Fibroblast of lung (primary cell): ENCODE measurements at regions not wholly inside any gene's neighbourhood (a gene's known extent, or its start where the extent isn't known, plus 50 kb on each side); places are given as distances from the start of the nearest gene placed in this dataset.

Experiments used
- DNase-seq, 2 donors: peaks; one replicate each; pipeline versions ENCODE4 v3.0.0 to v3.0.0-alpha.2; 2010; ENCODE audit warnings: low read depth in 2 of 2
- H2AFZ ChIP-seq: 2 replicates; pipeline ENCODE4 v1.5.1; 2012; ENCODE audit warnings: low read length, control low read depth, inconsistent platforms
- H3K27ac ChIP-seq: 2 replicates; pipeline ENCODE4 v1.5.1; 2011; ENCODE audit warnings: low read length, control low read depth; ENCODE audit not compliant: insufficient read depth
- H3K27me3 ChIP-seq: 2 replicates; pipeline ENCODE4 v1.5.1; 2011; ENCODE audit warnings: mild to moderate bottlenecking, low read length; ENCODE audit not compliant: control insufficient read depth, insufficient read depth
- H3K36me3 ChIP-seq: 2 replicates; pipeline ENCODE4 v1.5.1; 2011; ENCODE audit warnings: low read length; ENCODE audit not compliant: control insufficient read depth, insufficient read depth
- H3K4me1 ChIP-seq: 2 replicates; pipeline ENCODE4 v1.5.1; 2011; ENCODE audit warnings: low read length; ENCODE audit not compliant: control insufficient read depth, insufficient read depth; ENCODE audit errors: extremely low read depth
- H3K4me2 ChIP-seq: 2 replicates; pipeline ENCODE4 v1.5.1; 2011; ENCODE audit warnings: low read length, control low read depth; ENCODE audit not compliant: insufficient read depth; ENCODE audit errors: extremely low read depth
- H3K4me3 ChIP-seq, 4 experiments: fragments of 200-600 bp in 1 of 4; sonication (generic) in 1 of 4; replicated peaks in 1 of 4; 2 replicates each; pipeline ENCODE4 v1.5.1; 2011 to 2016; ENCODE audit warnings: low read length in 4 of 4, low read depth in 3 of 4, mild to moderate bottlenecking in 3 of 4, control low read depth in 2 of 4, inconsistent platforms in 1 of 4, mixed read lengths in 1 of 4; ENCODE audit not compliant: insufficient read depth in 1 of 4; ENCODE audit errors: control extremely low read depth in 1 of 4
- H3K79me2 ChIP-seq: 2 replicates; pipeline ENCODE4 v1.5.1; 2012; ENCODE audit warnings: mild to moderate bottlenecking, low read length, inconsistent platforms; ENCODE audit not compliant: control insufficient read depth, insufficient read depth
- H3K9ac ChIP-seq: 2 replicates; pipeline ENCODE4 v1.5.1; 2011; ENCODE audit warnings: mild to moderate bottlenecking, low read length, control low read depth; ENCODE audit not compliant: insufficient read depth
- H3K9me3 ChIP-seq: 2 replicates; pipeline ENCODE4 v1.5.1; 2012; ENCODE audit warnings: low read depth, low read length; ENCODE audit not compliant: control insufficient read depth, insufficient read depth
- H4K20me1 ChIP-seq: 2 replicates; pipeline ENCODE4 v1.5.1; 2011; ENCODE audit warnings: low read length; ENCODE audit not compliant: control insufficient read depth, insufficient read depth; ENCODE audit errors: extremely low read depth
- CTCF ChIP-seq, 2 donors: IDR thresholded peaks in 1 of 2; conservative IDR thresholded peaks in 1 of 2; 1 replicate in 1 of 2; 2 replicates in 1 of 2; pipeline ENCODE4 v1.5.1; 2011 to 2012; ENCODE audit warnings: low read length in 2 of 2, control low read depth in 1 of 2, inconsistent platforms in 1 of 2, low read depth in 1 of 2, mild to moderate bottlenecking in 1 of 2
- EZH2 ChIP-seq: IDR thresholded peaks from 2 replicates; pipeline ENCODE4 v1.5.1; 2012; ENCODE audit warnings: low read length, control low read depth, mild to moderate bottlenecking; ENCODE audit errors: missing control alignments

- H3K9me3 ChIP-seq = no peaks in the 10 kb centered on the region
- H3K4me3 ChIP-seq = no peak overlapping the region
- H4K20me1 ChIP-seq = no peaks in the 10 kb centered on the region
- H3K36me3 ChIP-seq = no peaks in the 10 kb centered on the region
- H3K9ac ChIP-seq = no peak overlapping the region
- no peak overlapping the region for H2AFZ ChIP-seq
- no peaks in the 10 kb centered on the region for H3K79me2 ChIP-seq
- H3K27ac ChIP-seq = no peak overlapping the region
- TF ChIP-seq EZH2 (no peak), CTCF (conservative IDR thresholded peaks at IDR 0.05 in 1 of 2, IDR thresholded peaks at IDR 0.05 in 1 of 2; ENCODE audit: low read depth in 1 of 2, low read length in 2 of 2) (no peak)
- H3K27me3 ChIP-seq = no peaks in the 10 kb centered on the region
- no peaks in the 10 kb centered on the region for H3K4me1 ChIP-seq
- no peak overlapping the region for H3K4me2 ChIP-seq
- no peak for DNase-seq
Measured at GRCh38 chr17:79243996-79244395, 169.4 kb downstream of the ENGASE start.

GRCh38 chr17:79243603-79243990 is 169.0 kb downstream of the ENGASE start:
- Histone ChIP-seq H3K36me3 (no peaks in the 10 kb centered on the region), H3K9ac (no peak overlapping the region), H3K79me2 (no peaks in the 10 kb centered on the region), H3K4me1 (no peaks in the 10 kb centered on the region), H4K20me1 (no peaks in the 10 kb centered on the region), H3K9me3 (no peaks in the 10 kb centered on the region), H3K27me3 (no peaks in the 10 kb centered on the region), H3K27ac (no peak overlapping the region), H3K4me2 (no peak overlapping the region), H3K4me3 (no peak overlapping the region), H2AFZ (no peak overlapping the region)
- no peak for TF ChIP-seq CTCF (conservative IDR thresholded peaks at IDR 0.05 in 1 of 2, IDR thresholded peaks at IDR 0.05 in 1 of 2; ENCODE audit: low read depth in 1 of 2, low read length in 2 of 2)
- TF ChIP-seq EZH2 = no peak
- DNase-seq = no peak

- Histone ChIP-seq H3K27me3 (no peaks in the 10 kb centered on the region), H3K4me2 (no peak overlapping the region), H3K9ac (no peak overlapping the region), H4K20me1 (no peaks in the 10 kb centered on the region), H3K9me3 (no peaks in the 10 kb centered on the region), H3K79me2 (no peaks in the 10 kb centered on the region), H3K27ac (no peak overlapping the region), H3K4me3 (no peak overlapping the region), H2AFZ (no peak overlapping the region), H3K36me3 (no peaks in the 10 kb centered on the region), H3K4me1 (no peaks in the 10 kb centered on the region)
- DNase-seq = no peak
- TF ChIP-seq EZH2 = no peak
- no peak for TF ChIP-seq CTCF (conservative IDR thresholded peaks at IDR 0.05 in 1 of 2, IDR thresholded peaks at IDR 0.05 in 1 of 2; ENCODE audit: low read depth in 1 of 2, low read length in 2 of 2)
Measured at GRCh38 chr17:79242873-79243602, 168.4 kb downstream of the ENGASE start.
